ENCODE measurements at regions not wholly inside any gene's neighbourhood (a gene's known extent, or its start where the extent isn't known, plus 50 kb on each side); places are given as distances from the start of the nearest gene placed in this dataset.

- CTCF ChIA-PET, result no interaction called here
- H3K9me3 Mint-ChIP-seq, result no peaks in the 10 kb centered on the region
- no peak overlapping the region for H3K4me3 Mint-ChIP-seq
- H3K27me3 Mint-ChIP-seq, result no peaks in the 10 kb centered on the region
- DNase-seq, result no peak
- H3K4me1 Mint-ChIP-seq, result no peaks in the 10 kb centered on the region
- no peaks in the 10 kb centered on the region for H3K36me3 Mint-ChIP-seq
- no peak overlapping the region for H3K27ac Mint-ChIP-seq
These were observed 51.7 kb upstream of the NFIB start for GRCh38 chr9:14365670-14366069.
